ENCODE measurements at regions not wholly inside any gene's neighbourhood (a gene's known extent, or its start where the extent isn't known, plus 50 kb on each side); places are given as distances from the start of the nearest gene placed in this dataset.
A peak's percentile ranks its signal among the peaks of the same experiment; 100 is the strongest.

DNA sequence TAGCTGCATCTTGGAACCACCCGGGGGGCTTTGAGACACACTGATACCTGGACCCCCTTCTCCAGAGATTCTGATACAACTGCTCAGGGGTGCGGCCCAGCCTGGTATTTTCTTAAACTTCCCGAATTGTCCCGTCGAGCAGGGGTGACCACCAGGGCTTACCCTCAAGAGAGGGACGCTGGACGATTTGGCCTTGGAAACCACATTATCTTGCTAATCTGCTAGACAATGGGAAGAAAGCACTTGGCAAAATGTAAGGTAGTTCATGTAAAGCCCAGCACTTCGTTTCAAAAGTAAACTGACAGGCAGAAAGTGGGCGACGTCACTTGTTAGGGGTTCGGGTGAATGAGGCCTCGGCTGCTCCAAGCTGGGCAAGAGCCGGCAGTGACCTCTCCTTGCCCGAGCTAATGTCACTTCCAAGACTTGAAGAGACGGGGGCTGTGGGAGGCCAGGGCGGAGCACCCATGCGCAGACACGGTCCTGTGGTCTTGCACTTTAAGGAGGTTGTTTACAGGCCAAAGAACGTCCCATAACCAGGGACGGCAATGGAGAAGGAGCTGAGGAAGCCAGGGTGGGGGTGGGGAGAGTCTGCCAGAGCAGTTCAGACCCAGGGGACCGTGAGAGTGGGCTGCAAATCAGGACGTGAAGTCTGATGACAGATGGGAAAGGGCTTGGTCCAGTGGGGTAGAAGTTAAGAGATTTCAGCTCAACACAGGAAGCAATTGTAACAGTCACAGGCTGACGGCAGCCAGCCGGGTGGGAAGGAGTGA lies 152.7 kb upstream of the GSE1 start (continued):
- no peak for TF ChIP-seq MAZ (IDR thresholded peaks at IDR 0.05; ENCODE audit: borderline replicate concordance, low read depth, low read length)

DNA sequence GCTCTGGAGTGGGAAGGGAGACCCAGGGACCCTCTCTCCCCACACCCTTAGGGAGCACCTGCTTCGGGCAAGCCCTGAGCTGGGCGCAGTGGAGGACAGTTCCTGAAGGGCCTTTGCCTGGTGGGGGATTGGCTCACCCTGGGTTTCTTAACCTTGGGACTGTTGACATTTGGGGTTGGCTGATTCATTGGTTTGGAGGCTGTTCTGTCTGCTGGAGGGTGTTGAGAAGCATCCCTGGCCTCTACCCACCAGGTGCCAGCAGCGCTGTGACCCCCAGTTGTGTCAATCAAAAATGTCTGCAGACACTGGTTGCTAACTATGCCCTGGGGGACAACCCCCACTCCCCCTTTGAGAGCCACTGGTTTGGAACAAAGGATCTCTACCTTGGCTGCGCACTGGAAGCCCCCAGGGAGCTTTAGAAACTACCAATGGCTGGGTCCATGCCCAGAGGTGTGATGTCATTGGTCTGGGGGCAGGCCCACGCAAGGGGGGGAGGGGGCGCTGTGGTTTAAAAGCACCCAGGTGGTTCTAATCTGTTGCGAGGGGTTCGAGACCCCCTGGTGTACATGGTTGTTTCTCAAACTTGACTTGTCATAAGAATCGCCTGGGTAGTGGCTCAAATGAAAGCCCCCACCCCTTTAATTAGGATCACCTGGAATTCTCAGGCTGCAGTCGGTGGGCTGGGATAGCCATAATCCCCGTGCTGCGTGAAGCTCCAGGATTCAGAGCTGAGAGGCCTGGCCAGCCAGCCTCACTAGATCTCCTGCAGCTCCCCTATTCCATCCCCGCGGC lies 151.9 kb upstream of the GSE1 start:
- Histone ChIP-seq H2AFZ (replicated peaks; ENCODE audit: low read length, poor library complexity) (peak overlapping the region; percentile 9), H3K36me3 (ENCODE audit: control insufficient read depth, insufficient read depth, low read length) (no peaks in the 10 kb centered on the region), H2BK15ac (ENCODE audit: low read depth, low read length) (no peak overlapping the region), H2AK5ac (ENCODE audit: low read depth, low read length) (peak overlapping the region; percentile 77), H3K56ac (ENCODE audit: extremely low read depth, insufficient read depth, low read length) (no peak overlapping the region), H2BK120ac (ENCODE audit: low read depth, low read length) (peak overlapping the region; percentile 37; the same call in 1 of the 2 replicates), H3K14ac (replicated peaks; ENCODE audit: low read depth, low read length) (no peak overlapping the region), H3K4me1 (ENCODE audit: control insufficient read depth, insufficient read depth, low read length) (peaks cover 36% of the 10 kb centered on the region), H2AK9ac (replicated peaks; ENCODE audit: low read depth, low read length, poor library complexity) (peak overlapping the region; percentile 10), H3K23ac (ENCODE audit: low read depth, low read length) (no peak overlapping the region), H3K27me3 (ENCODE audit: control insufficient read depth, insufficient read depth, low read length) (no peaks in the 10 kb centered on the region), H3K9me3 (ENCODE audit: control insufficient read depth, insufficient read depth, low read length) (no peaks in the 10 kb centered on the region), H4K91ac (ENCODE audit: insufficient read depth, low read depth, low read length) (peak overlapping the region; percentile 38), H4K20me1 (ENCODE audit: insufficient read depth, low read length) (peaks cover 84% of the 10 kb centered on the region), H3K4me2 (ENCODE audit: low read depth, low read length) (peak overlapping the region; percentile 51; the same call in 1 of the 2 replicates), H3K4me3 (ENCODE audit: insufficient read depth, low read depth, low read length) (no peak overlapping the region), H2BK20ac (ENCODE audit: low read depth, low read length) (no peak overlapping the region), H3K9me1 (ENCODE audit: insufficient read depth, low read length) (peaks cover 17% of the 10 kb centered on the region; the same call in 1 of the 2 replicates), H2BK5ac (ENCODE audit: low read depth, low read length, poor library complexity, severe bottlenecking) (no peak overlapping the region), H3K9ac (ENCODE audit: low read depth, low read length) (no peak overlapping the region), H4K8ac (ENCODE audit: low read depth in 2 of 2, low read length in 2 of 2) (peak overlapping the region in 1 of 2 experiments; percentile 30; a peak in 1 of 4 replicates), H4K5ac (ENCODE audit: low read depth, low read length) (no peak overlapping the region), H3K18ac (ENCODE audit: low read depth, low read length) (no peak overlapping the region), H3K27ac (ENCODE audit: insufficient read depth, low read length) (no peak overlapping the region), H3K4ac (ENCODE audit: low read depth, low read length) (peak overlapping the region; percentile 68), H3K79me1 (ENCODE audit: low read depth in 1 of 2, low read length in 2 of 2) (peaks cover 2 to 40% of the 10 kb centered on the region in 2 experiments; a peak in 3 of 4 replicates)
- in situ Hi-C loops (cut with MboI; ENCODE audit: low sequenced_read_pairs): no loop called here
- DNase-seq (peak; percentile 56), ATAC-seq (ENCODE audit: low read depth) (peak; percentile 64)
- no TSS peak for BruUV-seq (replicated peaks)
- intact Hi-C loops (cut with micrococcal nuclease): no loop called here
- dilution Hi-C loops (cut with HindIII; ENCODE audit: low sequenced_read_pairs, unreplicated experiment): no loop called here
- 22% methylated on average over 1 of the region's 14 CpGs; no CpG with 5 or more reads in 1 of the 2 experiments for WGBS, 2 experiments (ENCODE audit: extremely low coverage in 2 of 2, insufficient read length in 1 of 2)
- CTCF ChIA-PET: interaction anchor here (0.7 kb wide), 1 partner anchor 13 kb away, joined by 3 read pairs; no protein-coding TSS in a partner anchor
- POLR2A ChIA-PET (ENCODE audit: unreplicated experiment): no interaction called here
- TF ChIP-seq CEBPB (IDR thresholded peaks at IDR 0.05; ENCODE audit: low read depth, low read length) (peak; percentile 84), NFE2L2 (IDR thresholded peaks at IDR 0.05; ENCODE audit: low read depth, low read length) (no peak)

Data from IMR-90 (cell line).